WTC11 (cell line): ENCODE measurements at regions not wholly inside any gene's neighbourhood (a gene's known extent, or its start where the extent isn't known, plus 50 kb on each side); places are given as distances from the start of the nearest gene placed in this dataset.

ENCODE experiments used
- CTCF ChIP-seq: fragments of 200-600 bp; IDR thresholded peaks from 2 replicates; pipeline ENCODE4 v1.8.0; 2022; ENCODE audit warnings: antibody characterized with exemption
- JAZF1 ChIP-seq: fragments of 250-450 bp; sonication (Bioruptor Pico); IDR thresholded peaks from 2 replicates; pipeline ENCODE4 v1.9.0; 2021; ENCODE audit warnings: moderate library complexity, mild to moderate bottlenecking, inconsistent platforms
- PRDM15 ChIP-seq: sonication (generic); formaldehyde crosslinking; IDR thresholded peaks from 2 replicates; pipeline ENCODE4 v1.8.0; 2022; ENCODE audit warnings: missing genetic modification reagents
- SP1 ChIP-seq: sonication (generic); formaldehyde crosslinking; conservative IDR thresholded peaks from 2 replicates; pipeline ENCODE4 v1.8.1; 2022; ENCODE audit warnings: missing genetic modification reagents
- ZSCAN18 ChIP-seq: fragments of 250-450 bp; sonication (Bioruptor Pico); IDR thresholded peaks from 2 replicates; pipeline ENCODE4 v2.1.2; 2022; ENCODE audit warnings: mild to moderate bottlenecking, moderate library complexity

GRCh38 chr18:78821396-78821795 lies 158.2 kb upstream of the SALL3 start:
- TF ChIP-seq JAZF1 (CRISPR knock-in tag), result no peak
- TF ChIP-seq CTCF, result no peak
- TF ChIP-seq SP1, result no peak
- no peak for TF ChIP-seq ZSCAN18 (CRISPR knock-in tag)
- no peak for TF ChIP-seq PRDM15 (CRISPR knock-in tag)
